Endometrial microvascular endothelial cells (primary cell): ENCODE measurements at regions not wholly inside any gene's neighbourhood (a gene's known extent, or its start where the extent isn't known, plus 50 kb on each side); places are given as distances from the start of the nearest gene placed in this dataset.

ENCODE experiments used
- in situ Hi-C: cut with HindIII; loops from 2 replicates; pipeline ENCODE4 v1.10.0; 2017; ENCODE audit warnings: low sequenced_read_pairs, low pct_unique_long_range_greater_than_20kb; ENCODE audit errors: inconsistent ontology term

DNA sequence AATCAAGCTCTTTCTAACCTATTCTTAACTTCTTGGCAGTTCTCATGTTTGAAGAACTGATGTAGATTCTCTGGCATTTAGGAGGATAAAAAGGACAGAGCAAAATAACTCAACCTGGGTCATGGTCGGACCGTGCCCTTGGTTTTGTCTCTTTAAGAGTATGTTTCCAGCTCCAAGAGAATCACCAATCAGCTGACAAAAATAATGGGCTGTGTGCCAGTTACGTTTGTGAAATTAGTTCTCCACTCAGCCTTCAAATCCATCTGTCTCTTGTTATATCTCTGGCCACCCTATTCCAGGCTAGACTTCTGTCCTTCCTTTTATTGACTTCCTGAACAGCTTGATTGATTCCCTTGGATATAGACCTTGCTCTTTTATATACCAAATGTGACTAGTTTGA, 225.7 kb downstream of the EPHA4 start:
- in situ Hi-C loops, result no loop called here

DNA sequence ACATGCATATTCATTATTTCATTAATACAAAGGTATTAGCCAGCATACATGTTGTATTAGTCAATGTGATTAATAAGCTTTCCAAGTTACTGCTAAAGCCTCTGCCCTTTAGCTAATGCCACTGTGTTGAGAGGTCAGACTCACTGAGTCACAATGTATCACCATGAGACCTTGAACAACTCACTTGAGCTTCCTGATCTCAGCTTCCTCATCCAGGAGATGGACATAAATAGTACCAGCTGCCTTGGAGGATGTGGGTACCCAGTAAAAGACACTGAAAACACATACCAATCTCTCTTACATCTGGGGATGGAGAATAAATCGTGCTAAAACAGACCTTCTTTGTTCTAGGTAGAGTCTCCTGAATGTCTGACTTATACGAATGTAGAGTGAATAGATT, 224.6 kb downstream of the EPHA4 start:
- in situ Hi-C loops, result no loop called here

DNA sequence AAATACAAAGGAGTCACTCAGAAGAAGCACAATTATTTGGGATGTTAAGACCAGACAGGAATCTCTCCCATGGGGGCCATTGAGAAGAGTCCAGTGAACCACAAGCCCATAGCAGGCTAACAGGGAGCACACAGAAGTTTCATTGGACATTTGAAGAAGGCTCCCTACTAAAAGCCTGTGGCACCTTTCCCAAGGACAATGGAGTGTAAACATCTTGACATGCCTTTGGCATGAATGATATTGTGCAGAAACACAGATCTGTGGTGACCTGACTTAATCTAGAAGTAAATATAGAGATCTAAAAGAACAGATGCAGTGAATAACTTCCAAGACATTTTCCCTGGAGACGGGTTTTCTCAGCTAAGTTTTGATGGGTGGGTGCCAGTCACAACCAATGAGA, 221.5 kb downstream of the EPHA4 start:
- in situ Hi-C loops, result no loop called here

DNA sequence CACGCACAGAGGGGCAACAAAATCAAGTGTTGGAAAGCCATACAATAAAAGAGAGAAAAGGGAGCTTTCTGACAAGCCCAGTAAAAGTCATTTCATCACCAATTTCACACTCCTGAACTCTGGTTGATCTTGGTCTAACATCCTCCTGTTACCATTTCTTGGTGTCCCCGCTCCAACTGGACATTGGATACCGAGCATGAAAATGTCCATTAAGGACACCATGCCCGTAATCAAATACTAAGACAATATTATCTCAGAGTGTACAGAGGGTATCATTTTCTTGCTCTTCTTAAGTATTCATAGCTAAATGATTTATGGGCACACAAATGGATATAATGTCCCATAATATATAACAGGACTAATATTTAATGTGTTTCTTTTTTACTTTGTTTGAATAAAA, 218.9 kb downstream of the EPHA4 start:
- in situ Hi-C loops, result no loop called here

GRCh38 chr2:221360312-221360711, 211.8 kb downstream of the EPHA4 start:
- in situ Hi-C loops, result no loop called here

DNA sequence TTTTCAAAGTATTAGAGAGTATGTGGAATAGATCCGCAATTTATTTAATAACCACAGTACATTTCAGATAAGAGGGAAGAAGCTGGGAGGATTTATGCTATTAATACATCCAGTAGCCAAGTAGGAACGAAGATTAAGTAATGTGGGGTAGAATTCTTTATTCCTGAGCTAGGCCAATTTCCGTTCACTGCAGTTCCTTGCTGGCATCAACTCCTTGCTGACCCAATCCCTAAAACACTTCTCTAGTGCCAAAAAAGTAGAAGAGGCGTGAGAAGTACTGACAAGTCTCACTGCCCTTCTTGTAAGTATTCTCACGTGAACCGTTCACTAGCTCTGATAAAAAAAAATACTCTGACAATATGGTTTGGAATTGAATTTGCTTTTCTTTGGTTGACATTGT, 211.4 kb downstream of the EPHA4 start:
- in situ Hi-C loops, result no loop called here

DNA sequence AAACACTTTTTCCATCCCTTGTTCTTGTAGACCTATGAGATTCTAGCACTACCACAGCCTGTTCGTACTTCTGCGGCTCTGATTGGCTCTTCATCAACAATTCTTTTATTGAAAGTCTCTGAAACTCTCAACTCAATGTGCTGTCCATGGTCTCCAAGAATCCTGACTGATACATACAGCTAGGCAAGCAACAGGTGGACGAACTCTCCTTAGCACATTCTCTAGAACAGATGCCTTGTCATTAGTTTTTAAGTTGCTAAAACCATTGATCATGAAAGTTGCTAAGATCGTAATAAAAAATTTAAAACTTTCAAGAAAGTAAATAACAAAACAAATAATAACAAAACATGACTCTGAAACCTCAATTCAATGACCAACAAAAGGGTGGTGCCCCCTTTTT, 210.5 kb downstream of the EPHA4 start:
- in situ Hi-C loops, result no loop called here

GRCh38 chr2:221364672-221365071, 207.4 kb downstream of the EPHA4 start:
- in situ Hi-C loops, result no loop called here
